IPS-11a (cell line): ENCODE measurements at regions not wholly inside any gene's neighbourhood (a gene's known extent, or its start where the extent isn't known, plus 50 kb on each side); places are given as distances from the start of the nearest gene placed in this dataset.
"Not testable (repeated sequence)": the region's sequence is repeated elsewhere in the genome, so short reads cannot be mapped to it uniquely, and the experiment has no call there.

Experiments
- H3K4me3 ChIP-seq: one replicate; pipeline ENCODE4 v1.5.1; 2013; ENCODE audit warnings: low read depth, low read length, control low read depth

DNA sequence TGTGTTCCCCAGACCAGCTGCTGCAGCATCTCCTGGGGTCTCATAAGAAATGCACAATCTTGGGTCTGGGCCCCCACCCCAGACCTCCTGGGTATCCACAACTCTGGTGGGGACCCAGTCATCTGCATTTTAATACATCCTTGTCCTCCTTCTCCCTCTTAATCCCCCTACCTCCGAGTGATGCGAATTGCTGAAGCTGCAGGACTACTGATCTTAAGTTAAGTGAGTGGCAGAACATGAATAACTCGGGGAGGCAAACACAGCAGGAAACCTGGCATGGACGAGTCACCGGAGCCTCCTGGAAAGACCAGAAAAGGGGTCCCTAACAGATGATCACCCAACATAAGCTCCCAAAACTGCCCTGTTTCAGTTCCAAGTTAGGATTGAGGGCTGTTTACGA lies 283.2 kb upstream of the MGAT5 start:
- no peak overlapping the region for H3K4me3 ChIP-seq

- no peak overlapping the region for H3K4me3 ChIP-seq
These were observed 281.6 kb upstream of the MGAT5 start for GRCh38 chr2:133972297-133972696.

- no peak overlapping the region for H3K4me3 ChIP-seq
These were observed 281.1 kb upstream of the MGAT5 start for GRCh38 chr2:133972786-133973185.

DNA sequence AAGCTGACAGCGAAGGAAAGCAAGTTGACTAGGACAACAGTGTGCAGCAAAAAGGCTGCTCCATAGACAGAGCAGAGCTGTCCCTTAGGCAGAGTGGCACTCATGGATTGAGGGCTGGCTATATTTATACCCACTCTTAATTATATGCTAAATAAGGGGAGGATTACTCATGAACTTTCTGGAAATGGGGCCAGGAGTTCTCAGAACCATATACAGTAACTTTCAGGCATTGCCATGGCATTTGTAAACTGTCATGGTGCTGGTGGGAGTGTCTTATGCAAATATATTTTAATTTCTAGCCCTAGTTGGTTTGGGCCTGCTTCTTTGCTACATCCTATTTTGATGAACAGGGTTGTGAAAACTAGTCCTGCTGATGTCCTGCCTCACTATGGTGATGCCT lies 279.5 kb upstream of the MGAT5 start:
- H3K4me3 ChIP-seq: no peak overlapping the region

- no peak overlapping the region for H3K4me3 ChIP-seq
These were observed 278.7 kb upstream of the MGAT5 start for GRCh38 chr2:133975135-133975534.

DNA sequence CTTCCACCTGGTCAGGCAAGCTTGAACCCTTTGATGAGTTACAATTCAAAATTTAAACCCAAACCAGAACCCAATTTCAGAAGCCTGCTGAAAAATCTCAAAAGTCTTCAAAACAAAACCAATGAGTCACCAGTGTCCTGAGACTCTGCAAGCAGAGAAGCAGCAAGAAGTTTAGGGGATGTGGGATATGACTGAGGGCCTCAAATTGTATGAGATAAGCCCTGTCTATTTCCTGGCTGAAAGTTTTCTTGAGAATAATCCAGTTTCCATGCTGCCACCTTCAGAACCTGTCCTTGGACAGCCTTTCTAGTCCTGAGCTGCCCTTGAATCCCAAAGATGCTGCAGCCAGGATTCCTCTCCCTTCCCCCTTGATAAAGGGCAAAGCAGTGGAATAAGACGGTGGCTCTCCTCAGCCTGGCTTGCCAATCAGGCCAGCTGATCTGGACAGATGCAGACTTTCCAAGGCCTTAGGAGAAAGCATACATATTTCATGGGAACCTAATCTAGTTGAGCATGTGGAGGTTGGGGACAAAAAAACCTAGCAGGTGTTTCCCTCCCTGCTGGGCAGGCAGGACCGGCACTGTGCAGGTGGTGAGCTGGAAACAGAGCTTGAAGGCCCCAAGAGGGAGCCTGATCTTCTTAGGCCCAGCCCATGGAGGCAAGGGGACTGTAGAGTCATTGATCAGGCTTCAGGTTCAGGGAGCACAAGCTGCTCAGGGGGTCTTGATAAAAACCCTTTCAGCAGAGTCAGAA lies 278.0 kb upstream of the MGAT5 start:
- no peak overlapping the region for H3K4me3 ChIP-seq

DNA sequence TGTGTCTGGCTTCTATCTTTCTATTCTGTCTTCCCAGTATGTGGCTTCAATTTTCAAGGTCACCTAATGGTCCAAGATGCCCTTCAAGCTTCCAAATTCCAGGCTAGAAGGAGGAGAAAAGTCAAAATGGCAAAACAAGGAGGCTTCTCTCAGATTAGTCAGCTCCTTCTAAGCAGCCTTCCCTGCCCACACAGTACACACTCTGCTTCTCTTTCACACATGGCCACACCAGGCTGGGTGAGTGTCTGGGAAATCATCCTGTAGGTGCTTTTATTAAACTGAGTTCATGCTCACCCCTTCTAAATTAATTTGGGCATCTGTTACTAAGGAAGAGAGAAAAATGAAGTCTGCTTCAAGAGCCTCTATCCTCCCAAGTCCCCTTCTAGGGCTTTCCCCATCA lies 277.2 kb upstream of the MGAT5 start:
- no peak overlapping the region for H3K4me3 ChIP-seq

GRCh38 chr2:133977405-133977804 lies 276.5 kb upstream of the MGAT5 start:
- H3K4me3 ChIP-seq: no peak overlapping the region

DNA sequence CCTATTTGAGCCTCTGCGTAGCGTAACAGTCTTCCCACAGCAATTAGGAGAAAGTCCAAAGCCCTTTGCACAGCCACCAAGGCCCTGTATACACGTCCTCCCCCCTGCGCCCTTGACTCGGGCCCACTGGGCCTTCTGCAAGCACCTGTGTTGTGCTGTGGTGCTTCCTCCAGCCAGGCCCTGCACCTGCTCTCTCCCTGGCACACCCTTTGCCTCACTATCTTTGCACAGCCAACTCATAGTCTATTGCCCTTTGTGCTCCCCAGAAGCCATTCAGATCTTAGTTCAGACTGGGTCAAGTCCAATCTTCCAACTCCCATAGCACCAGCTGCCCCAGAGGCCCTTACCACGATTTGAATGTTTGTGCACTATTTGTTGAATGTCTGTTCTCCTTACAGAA lies 271.6 kb upstream of the MGAT5 start:
- H3K4me3 ChIP-seq: no peak overlapping the region

GRCh38 chr2:133985563-133985962 lies 268.3 kb upstream of the MGAT5 start:
- H3K4me3 ChIP-seq: no peak overlapping the region

DNA sequence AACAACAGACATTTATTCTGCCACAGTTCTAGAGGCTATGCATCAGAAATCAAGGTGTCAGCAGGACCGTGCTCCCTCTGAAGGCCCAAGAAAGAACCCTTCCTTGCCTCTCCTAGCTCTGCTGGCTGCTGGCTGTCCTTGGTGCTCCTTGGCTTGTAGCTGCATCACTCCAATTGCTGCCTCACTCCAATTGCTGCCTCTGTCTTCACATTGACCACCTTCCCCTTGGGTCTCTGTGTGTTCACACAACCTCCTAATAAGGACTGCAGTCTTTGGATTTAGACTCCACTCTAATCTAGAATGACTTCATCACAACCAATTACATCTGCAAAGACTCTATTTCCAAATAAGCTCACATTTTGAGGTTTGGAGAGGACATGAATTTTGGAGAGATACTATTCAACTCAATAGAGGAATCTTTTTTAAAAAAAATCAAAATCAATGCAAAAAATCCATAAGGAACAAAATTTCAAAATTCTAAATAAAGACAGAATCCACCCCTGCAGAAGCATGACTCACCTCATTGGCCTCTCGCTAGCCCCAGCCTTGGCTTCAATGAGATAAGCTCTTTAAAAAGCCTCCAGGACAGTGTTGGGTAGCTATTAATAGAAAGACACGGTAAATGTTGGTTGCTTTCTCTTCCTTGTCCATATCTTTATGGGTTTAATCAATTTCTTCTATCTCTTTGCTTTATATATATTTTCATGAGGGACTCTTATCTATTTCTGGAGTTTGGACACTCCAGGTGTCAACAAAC lies 267.6 kb upstream of the MGAT5 start:
- no peak overlapping the region for H3K4me3 ChIP-seq

GRCh38 chr2:133986881-133987795 lies 266.7 kb upstream of the MGAT5 start:
- no peak overlapping the region for H3K4me3 ChIP-seq

DNA sequence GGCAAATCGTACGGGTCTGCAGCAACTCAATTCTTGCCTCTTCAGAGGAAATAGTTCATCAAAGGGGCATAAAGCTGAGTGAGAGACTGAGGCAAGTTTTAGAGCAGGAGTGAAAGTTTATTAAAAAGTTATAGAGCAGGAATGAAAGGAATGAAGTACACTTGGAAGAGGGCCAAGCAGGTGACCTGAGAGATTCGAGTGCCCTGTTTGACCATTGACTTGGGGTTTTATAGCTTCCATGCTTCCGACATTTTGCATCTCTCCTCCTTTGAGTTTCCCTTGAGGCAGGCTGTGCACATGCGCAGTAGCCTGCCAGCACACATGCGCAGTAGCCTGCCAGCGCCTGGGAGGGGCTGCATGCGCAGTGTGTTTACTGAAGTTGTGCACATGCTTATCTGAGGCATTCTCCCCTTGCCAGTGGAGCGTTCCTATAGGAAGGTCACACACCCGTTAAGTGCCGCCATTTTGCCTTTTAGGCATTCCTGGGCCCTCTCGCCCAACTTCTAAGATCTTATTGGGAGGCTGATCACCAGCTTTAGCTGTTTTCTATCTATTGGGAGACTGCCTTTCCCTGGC lies 265.5 kb upstream of the MGAT5 start:
- no peak overlapping the region for H3K4me3 ChIP-seq

- no peak overlapping the region for H3K4me3 ChIP-seq
These were observed 262.2 kb upstream of the MGAT5 start for GRCh38 chr2:133991606-133992168.

DNA sequence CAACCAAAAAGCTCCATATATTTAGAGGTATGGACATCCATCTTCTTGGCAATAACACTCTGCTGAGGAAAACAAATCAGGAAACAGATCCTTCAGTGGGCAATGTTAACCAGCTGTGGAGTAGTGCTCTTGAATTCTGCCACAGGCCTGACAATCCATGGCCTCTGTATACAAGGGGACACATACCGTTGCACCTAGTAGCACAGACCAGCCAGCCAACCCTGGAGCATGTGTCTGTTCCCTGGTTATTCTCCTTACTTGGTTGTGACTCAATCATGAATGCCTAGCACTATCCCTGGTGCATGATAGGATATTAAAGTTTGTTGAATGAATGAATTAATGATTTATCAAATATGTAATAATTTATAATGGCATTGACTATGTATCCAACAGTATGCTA lies 261.4 kb upstream of the MGAT5 start:
- no peak overlapping the region for H3K4me3 ChIP-seq

- no peak overlapping the region for H3K4me3 ChIP-seq
These were observed 260.7 kb upstream of the MGAT5 start for GRCh38 chr2:133993160-133993559.

GRCh38 chr2:133998726-133999125 lies 255.1 kb upstream of the MGAT5 start:
- H3K4me3 ChIP-seq: not testable (repeated sequence)

DNA sequence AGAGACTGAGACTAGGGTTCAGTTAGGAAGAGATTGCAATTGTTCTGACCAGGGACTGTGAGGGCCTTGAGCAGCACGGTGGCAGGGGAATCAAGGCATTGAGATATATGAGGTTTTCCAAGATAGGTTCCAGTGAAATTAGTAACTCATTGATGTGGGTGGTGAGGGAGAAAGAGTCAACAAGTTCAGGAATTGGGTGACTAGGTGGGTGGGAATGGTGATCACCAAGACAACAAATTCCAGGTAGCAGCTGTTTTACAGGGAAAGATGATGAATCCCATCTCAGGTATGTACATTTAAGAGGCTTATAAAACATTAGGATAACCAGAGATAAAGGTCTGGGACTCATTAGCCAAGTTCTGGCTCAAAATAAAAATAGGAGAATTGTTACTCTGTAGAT lies 251.5 kb upstream of the MGAT5 start:
- no peak overlapping the region for H3K4me3 ChIP-seq

GRCh38 chr2:134002921-134003320 lies 251.0 kb upstream of the MGAT5 start:
- H3K4me3 ChIP-seq: no peak overlapping the region

DNA sequence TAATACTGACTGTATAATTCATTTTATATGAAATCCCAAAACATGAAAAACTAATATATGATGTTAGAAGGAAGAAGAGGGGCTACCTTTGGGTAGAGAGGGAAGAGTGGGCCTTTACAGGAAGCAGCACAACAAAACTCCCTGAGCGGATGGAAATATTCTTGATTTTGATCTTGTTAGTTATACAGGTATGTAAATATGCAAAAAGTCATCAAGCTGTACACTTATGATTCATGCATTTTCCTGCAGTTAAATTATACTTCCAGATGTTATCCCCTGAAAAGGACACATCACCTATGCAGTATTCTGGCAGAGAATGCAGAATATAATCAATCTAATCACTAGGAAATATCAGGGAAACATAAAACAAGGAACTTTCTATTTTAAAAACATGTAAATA lies 249.4 kb upstream of the MGAT5 start:
- H3K4me3 ChIP-seq: no peak overlapping the region

GRCh38 chr2:134008837-134009236 lies 245.0 kb upstream of the MGAT5 start:
- no peak overlapping the region for H3K4me3 ChIP-seq
